Tibial artery (tissue), 4 donors: ENCODE measurements at regions not wholly inside any gene's neighbourhood (a gene's known extent, or its start where the extent isn't known, plus 50 kb on each side); places are given as distances from the start of the nearest gene placed in this dataset.

Experiments
- DNase-seq, 2 donors: peaks; one replicate each; pipeline ENCODE4 v3.0.0-alpha.2; 2019
- H3K27ac ChIP-seq, 2 donors: fragments of 200-600 bp; sonication (generic) in 1 of 2; 1 replicate in 1 of 2; 2 replicates in 1 of 2; pipeline ENCODE4 v1.5.1; 2018 to 2019; ENCODE audit warnings: mild to moderate bottlenecking in 1 of 2
- H3K27me3 ChIP-seq, 2 donors: fragments of 200-600 bp; sonication (generic) in 1 of 2; one replicate each; pipeline versions ENCODE4 v1.5.1 to v1.6.0; 2016 to 2019
- H3K36me3 ChIP-seq, 3 donors: fragments of 200-600 bp; sonication (generic) in 2 of 3; one replicate each; pipeline ENCODE4 v1.5.1; 2016 to 2019; ENCODE audit warnings: mild to moderate bottlenecking in 2 of 3
- H3K4me1 ChIP-seq, 4 donors: fragments of 200-600 bp; sonication (generic) in 2 of 4; 1 replicate in 3 of 4; 2 replicates in 1 of 4; pipeline ENCODE4 v1.5.1; 2016 to 2019
- H3K4me3 ChIP-seq, 2 donors: fragments of 200-600 bp; sonication (generic) in 1 of 2; 1 replicate in 1 of 2; 2 replicates in 1 of 2; pipeline ENCODE4 v1.5.1; 2018 to 2019; ENCODE audit warnings: mild to moderate bottlenecking in 2 of 2
- H3K9me3 ChIP-seq, 3 donors: fragments of 200-600 bp; sonication (generic) in 1 of 3; one replicate each; pipeline ENCODE4 v1.5.1; 2016 to 2019
- intact Hi-C: fragments of 100-400 bp; cut with DNase I; formaldehyde crosslinking; loops from one replicate; pipeline ENCODE4 v1.15.0; 2023; ENCODE audit warnings: low total_unique reads
- TF ChIP-seq, protein P1 (sequence below), 2 experiments: fragments of 200-600 bp in 1 of 2; fragments of 450-650 bp in 1 of 2; IDR thresholded peaks; one replicate each; pipeline ENCODE4 v1.5.1; 2017 to 2019; ENCODE audit warnings: antibody characterized with exemption in 2 of 2, mild to moderate bottlenecking in 1 of 2, moderate library complexity in 1 of 2

DNA sequence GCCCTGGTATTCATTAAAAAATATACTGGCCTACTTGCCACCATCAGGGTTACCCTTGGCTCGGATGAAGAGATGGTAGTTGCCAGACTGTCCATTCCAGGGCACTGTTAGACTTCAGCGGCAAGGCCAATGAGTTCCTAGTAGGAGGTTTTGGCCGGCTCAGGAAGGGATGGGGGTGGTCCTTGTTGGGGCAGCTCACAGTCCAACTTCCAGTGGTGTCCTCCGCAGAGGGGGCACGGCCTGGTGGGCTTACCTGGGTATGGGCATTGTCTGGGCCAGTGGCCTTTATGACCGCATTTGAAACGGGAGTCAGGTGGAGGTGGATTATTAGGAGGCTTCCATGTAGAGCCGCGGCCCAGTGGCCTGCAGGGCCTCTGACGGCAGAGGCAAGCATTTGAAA is 139.1 kb upstream of the ETV3 start:
- TF ChIP-seq, protein P1, sequence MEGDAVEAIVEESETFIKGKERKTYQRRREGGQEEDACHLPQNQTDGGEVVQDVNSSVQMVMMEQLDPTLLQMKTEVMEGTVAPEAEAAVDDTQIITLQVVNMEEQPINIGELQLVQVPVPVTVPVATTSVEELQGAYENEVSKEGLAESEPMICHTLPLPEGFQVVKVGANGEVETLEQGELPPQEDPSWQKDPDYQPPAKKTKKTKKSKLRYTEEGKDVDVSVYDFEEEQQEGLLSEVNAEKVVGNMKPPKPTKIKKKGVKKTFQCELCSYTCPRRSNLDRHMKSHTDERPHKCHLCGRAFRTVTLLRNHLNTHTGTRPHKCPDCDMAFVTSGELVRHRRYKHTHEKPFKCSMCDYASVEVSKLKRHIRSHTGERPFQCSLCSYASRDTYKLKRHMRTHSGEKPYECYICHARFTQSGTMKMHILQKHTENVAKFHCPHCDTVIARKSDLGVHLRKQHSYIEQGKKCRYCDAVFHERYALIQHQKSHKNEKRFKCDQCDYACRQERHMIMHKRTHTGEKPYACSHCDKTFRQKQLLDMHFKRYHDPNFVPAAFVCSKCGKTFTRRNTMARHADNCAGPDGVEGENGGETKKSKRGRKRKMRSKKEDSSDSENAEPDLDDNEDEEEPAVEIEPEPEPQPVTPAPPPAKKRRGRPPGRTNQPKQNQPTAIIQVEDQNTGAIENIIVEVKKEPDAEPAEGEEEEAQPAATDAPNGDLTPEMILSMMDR (IDR thresholded peaks at IDR 0.05): no peak
- no peak for DNase-seq
- intact Hi-C loops: no loop called here
- Histone ChIP-seq H3K9me3 (no peaks in the 10 kb centered on the region), H3K4me3 (no peak overlapping the region), H3K27ac (no peak overlapping the region), H3K4me1 (no peaks in the 10 kb centered on the region), H3K27me3 (peaks cover 0 to 10% of the 10 kb centered on the region in 2 donors), H3K36me3 (no peaks in the 10 kb centered on the region)

DNA sequence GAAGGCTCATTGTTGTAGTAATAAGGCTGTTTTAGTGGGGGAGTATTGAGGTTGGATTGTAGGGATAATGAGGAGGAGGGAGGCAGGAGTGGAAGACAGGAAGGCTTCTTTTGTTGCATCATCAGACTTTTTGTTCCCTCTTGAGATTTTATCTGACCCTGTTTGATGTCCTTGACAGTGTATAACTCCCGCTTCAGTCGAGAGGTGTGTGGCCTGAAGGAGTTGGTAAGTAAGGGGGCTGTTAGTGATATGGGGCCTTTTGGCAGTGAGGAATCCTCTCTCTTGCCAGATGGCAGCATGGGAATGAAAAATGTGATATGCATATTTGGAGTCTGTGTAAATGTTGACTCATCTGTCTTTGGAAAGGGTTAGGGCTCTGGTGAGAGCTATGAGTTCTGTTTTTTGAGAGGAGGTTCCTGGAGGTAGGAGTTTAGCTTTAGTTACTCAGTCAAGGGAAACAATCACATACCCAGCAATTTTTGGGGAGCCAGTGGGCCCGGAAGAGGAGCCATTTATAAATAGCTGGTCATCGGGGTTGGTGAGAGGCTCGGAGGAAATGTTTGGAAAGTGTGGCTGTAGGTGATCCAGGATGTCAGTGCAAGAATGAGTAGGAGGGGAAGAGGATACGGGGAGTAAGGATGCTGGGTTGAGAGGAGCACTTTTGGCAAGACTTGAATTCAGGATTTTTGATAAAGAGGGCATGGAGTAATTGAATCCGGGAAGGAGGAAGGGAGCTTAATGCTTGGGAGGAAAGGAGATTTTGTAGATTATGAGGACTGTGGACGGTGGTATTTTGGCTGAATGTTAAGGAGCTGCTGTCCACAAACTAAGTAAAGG is 136.7 kb upstream of the ETV3 start:
- TF ChIP-seq, protein P1 (IDR thresholded peaks at IDR 0.05): no peak
- no peak overlapping the region for H3K27ac ChIP-seq
- H3K36me3 ChIP-seq: no peaks in the 10 kb centered on the region
- intact Hi-C loops: no loop called here
- H3K9me3 ChIP-seq: no peaks in the 10 kb centered on the region
- no peak for DNase-seq
- peaks cover 0 to 10% of the 10 kb centered on the region in 2 donors for H3K27me3 ChIP-seq
- H3K4me3 ChIP-seq: no peak overlapping the region
- H3K4me1 ChIP-seq: no peaks in the 10 kb centered on the region

DNA sequence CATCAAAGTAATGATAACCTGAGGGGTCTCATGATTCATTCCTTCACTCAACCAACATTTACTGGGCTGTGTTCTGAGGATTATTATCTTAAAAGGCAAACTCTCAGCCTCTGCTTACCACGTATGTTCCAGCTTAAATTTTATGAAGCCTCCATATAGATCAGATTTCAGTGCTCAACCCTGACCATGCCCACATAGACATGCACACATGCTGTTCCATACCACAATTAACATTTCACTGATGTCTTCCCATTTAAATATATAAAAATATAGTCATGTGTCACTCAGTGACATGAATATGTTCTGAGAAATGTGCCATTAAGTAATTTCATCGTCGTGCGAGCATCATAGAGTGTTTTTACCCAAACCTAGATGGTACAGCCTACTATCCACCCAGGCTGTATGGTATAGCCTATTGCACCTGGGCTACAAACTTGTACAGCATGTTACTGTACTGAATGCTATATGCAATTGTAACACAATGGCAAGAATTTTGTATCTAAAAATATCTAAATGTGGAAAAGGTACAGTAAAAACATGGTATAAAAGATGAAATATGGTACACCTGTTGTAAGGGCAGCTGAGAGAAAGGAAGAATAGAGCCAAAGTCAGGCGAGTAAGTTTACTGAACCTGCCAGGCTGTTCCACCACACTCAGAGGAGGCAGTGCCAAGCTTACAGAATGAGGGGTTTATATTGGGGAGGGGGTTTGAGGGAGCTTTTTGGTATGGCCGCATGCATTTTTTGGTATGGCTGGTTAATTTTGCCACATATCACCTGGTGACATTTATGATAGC is 134.7 kb upstream of the ETV3 start:
- Histone ChIP-seq H3K4me1 (no peaks in the 10 kb centered on the region), H3K27ac (no peak overlapping the region), H3K27me3 (peaks cover 0 to 10% of the 10 kb centered on the region in 2 donors), H3K36me3 (no peaks in the 10 kb centered on the region), H3K9me3 (no peaks in the 10 kb centered on the region), H3K4me3 (no peak overlapping the region)
- TF ChIP-seq, protein P1 (IDR thresholded peaks at IDR 0.05): no peak
- no peak for DNase-seq
- intact Hi-C loops: no loop called here

DNA sequence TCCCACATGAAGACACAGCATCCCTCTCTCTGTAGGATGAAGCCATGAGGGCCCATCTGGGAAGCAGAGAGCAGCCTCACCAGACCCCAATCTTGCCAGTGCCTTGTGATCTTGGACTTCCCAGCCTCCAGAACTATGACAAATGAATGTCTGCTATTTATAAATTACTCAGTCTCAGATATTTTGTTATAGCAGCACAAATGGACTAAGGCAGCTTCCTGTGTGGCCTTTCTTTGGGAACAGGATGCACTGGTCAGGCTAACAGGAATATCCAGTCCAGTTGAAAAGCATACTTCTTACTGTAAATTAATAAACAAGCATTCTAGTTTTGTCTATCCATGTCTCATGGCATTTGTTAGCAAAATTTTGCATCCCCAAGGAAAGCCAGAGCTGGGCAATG is 134.1 kb upstream of the ETV3 start:
- Histone ChIP-seq H3K4me1 (no peaks in the 10 kb centered on the region), H3K27me3 (peaks cover 0 to 10% of the 10 kb centered on the region in 2 donors), H3K4me3 (no peak overlapping the region), H3K9me3 (no peaks in the 10 kb centered on the region), H3K27ac (no peak overlapping the region), H3K36me3 (no peaks in the 10 kb centered on the region)
- TF ChIP-seq, protein P1 (IDR thresholded peaks at IDR 0.05): no peak
- no peak for DNase-seq
- intact Hi-C loops: no loop called here

DNA sequence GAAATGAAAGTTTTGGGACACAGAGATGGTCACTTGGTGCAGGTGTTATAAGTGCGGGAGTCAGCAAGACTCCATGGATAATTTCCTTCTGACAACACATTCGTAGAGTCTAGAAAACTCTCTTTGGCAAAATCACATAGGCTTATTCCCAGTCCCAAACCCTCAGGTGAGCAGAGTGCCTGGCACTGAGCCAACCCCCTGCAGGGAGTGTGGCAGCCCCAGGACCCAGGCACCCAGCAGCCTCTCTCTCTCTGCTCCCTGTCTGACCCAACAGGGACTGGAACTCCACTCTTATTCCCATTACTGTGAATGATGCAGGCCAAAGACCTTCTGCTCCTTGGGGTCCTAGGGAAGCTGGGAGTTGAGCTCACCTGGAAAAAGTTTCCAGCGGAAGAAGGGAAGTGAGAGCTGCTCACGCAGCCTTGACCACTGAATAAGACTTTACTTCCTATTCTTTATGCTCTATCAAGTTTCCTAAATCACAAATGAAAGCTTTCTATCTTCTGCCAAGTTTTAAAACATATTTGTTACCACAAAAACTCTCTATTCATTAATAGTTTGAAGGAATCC is 132.6 kb upstream of the ETV3 start:
- TF ChIP-seq, protein P1 (IDR thresholded peaks at IDR 0.05): no peak
- intact Hi-C loops: no loop called here

More for the DNA sequence above, 132.6 kb upstream of the ETV3 start:
- Histone ChIP-seq H3K36me3 (no peaks in the 10 kb centered on the region), H3K27ac (no peak overlapping the region), H3K9me3 (no peaks in the 10 kb centered on the region), H3K4me1 (no peaks in the 10 kb centered on the region), H3K4me3 (no peak overlapping the region), H3K27me3 (peaks cover 0 to 10% of the 10 kb centered on the region in 2 donors)
- DNase-seq: no peak
